Trophoblast cell (in vitro differentiated cells and primary cell): ENCODE measurements at regions not wholly inside any gene's neighbourhood (a gene's known extent, or its start where the extent isn't known, plus 50 kb on each side); places are given as distances from the start of the nearest gene placed in this dataset.

Source experiments
- DNase-seq, 2 donors: peaks; one replicate each; pipeline ENCODE4 v3.0.0-alpha.2; 2016
- H2AFZ ChIP-seq: 2 replicates; pipeline ENCODE4 v1.6.1; 2013; ENCODE audit warnings: low read length, moderate library complexity, mild to moderate bottlenecking; ENCODE audit not compliant: insufficient read depth, poor library complexity
- H2AK5ac ChIP-seq: 2 replicates; pipeline ENCODE4 v1.6.1; 2013; ENCODE audit warnings: mild to moderate bottlenecking, low read length
- H2BK120ac ChIP-seq: 2 replicates; pipeline ENCODE4 v1.6.1; 2013; ENCODE audit warnings: low read length, mild to moderate bottlenecking, moderate library complexity; ENCODE audit not compliant: insufficient read depth, poor library complexity
- H2BK12ac ChIP-seq: 2 replicates; pipeline ENCODE4 v1.6.1; 2013; ENCODE audit warnings: mild to moderate bottlenecking, low read length, moderate library complexity
- H2BK5ac ChIP-seq: 2 replicates; pipeline ENCODE4 v1.6.1; 2013; ENCODE audit warnings: low read length, low read depth, moderate library complexity, mild to moderate bottlenecking; ENCODE audit not compliant: poor library complexity
- H3K14ac ChIP-seq: 2 replicates; pipeline ENCODE4 v1.6.1; 2013; ENCODE audit warnings: mild to moderate bottlenecking, low read length
- H3K18ac ChIP-seq: 2 replicates; pipeline ENCODE4 v1.6.1; 2013; ENCODE audit warnings: mild to moderate bottlenecking, low read length
- H3K23ac ChIP-seq: 2 replicates; pipeline ENCODE4 v1.6.1; 2013; ENCODE audit warnings: low read length
- H3K27ac ChIP-seq: 2 replicates; pipeline ENCODE4 v1.5.1; 2013; ENCODE audit warnings: low read depth, mild to moderate bottlenecking, inconsistent platforms, low read length, moderate library complexity
- H3K27me3 ChIP-seq: 2 replicates; pipeline ENCODE4 v1.6.1; 2013; ENCODE audit warnings: inconsistent platforms, mild to moderate bottlenecking, low read length, moderate library complexity; ENCODE audit not compliant: insufficient read depth
- H3K36me3 ChIP-seq, 2 experiments: 1 replicate in 1 of 2; 2 replicates in 1 of 2; pipeline ENCODE4 v1.6.1; 2013; ENCODE audit warnings: low read length in 2 of 2, mild to moderate bottlenecking in 2 of 2, moderate library complexity in 1 of 2; ENCODE audit not compliant: insufficient read depth in 2 of 2, control insufficient read depth in 1 of 2
- H3K4ac ChIP-seq: 2 replicates; pipeline ENCODE4 v1.6.1; 2013; ENCODE audit warnings: low read depth, mild to moderate bottlenecking, low read length, moderate library complexity
- H3K4me1 ChIP-seq, 2 experiments: 1 replicate in 1 of 2; 2 replicates in 1 of 2; pipeline ENCODE4 v1.6.1; 2013; ENCODE audit warnings: low read length in 2 of 2, mild to moderate bottlenecking in 2 of 2, moderate library complexity in 1 of 2; ENCODE audit not compliant: insufficient read depth in 2 of 2, control insufficient read depth in 1 of 2
- H3K4me2 ChIP-seq: 2 replicates; pipeline ENCODE4 v1.6.1; 2013; ENCODE audit warnings: inconsistent platforms, mild to moderate bottlenecking, low read length, moderate library complexity
- H3K4me3 ChIP-seq: 2 replicates; pipeline ENCODE4 v1.5.1; 2013; ENCODE audit warnings: mild to moderate bottlenecking, low read depth, low read length, inconsistent platforms
- H3K79me1 ChIP-seq: one replicate; pipeline ENCODE4 v1.6.1; 2013; ENCODE audit warnings: low read length
- H3K79me2 ChIP-seq: 2 replicates; pipeline ENCODE4 v1.6.1; 2013; ENCODE audit warnings: low read length, mild to moderate bottlenecking; ENCODE audit not compliant: control insufficient read depth, insufficient read depth, poor library complexity
- H3K9ac ChIP-seq: 2 replicates; pipeline ENCODE4 v1.6.1; 2013; ENCODE audit warnings: mild to moderate bottlenecking, low read length
- H3K9me3 ChIP-seq: 2 replicates; pipeline ENCODE4 v1.6.1; 2013; ENCODE audit warnings: low read depth, mild to moderate bottlenecking, control low read depth, inconsistent platforms, low read length; ENCODE audit not compliant: insufficient read depth
- H4K12ac ChIP-seq: 2 replicates; pipeline ENCODE4 v1.6.1; 2013; ENCODE audit warnings: low read depth, mild to moderate bottlenecking, low read length, moderate library complexity
- H4K8ac ChIP-seq: 2 replicates; pipeline ENCODE4 v1.6.1; 2013; ENCODE audit warnings: low read depth, mild to moderate bottlenecking, low read length, moderate library complexity
- H4K91ac ChIP-seq: one replicate; pipeline ENCODE4 v1.6.1; 2013; ENCODE audit warnings: low read depth, mild to moderate bottlenecking, low read length, moderate library complexity
- WGBS: extraction: QIAGEN DNeasy Blood & Tissue Kit; methylation state at CpG from one replicate; pipeline ENCODE4 v1.1.7; 2013; ENCODE audit warnings: missing lambda C conversion rate; ENCODE audit not compliant: insufficient read length, insufficient coverage; ENCODE audit errors: extremely low coverage; 5-methylcytosine and 5-hydroxymethylcytosine counted together

DNA sequence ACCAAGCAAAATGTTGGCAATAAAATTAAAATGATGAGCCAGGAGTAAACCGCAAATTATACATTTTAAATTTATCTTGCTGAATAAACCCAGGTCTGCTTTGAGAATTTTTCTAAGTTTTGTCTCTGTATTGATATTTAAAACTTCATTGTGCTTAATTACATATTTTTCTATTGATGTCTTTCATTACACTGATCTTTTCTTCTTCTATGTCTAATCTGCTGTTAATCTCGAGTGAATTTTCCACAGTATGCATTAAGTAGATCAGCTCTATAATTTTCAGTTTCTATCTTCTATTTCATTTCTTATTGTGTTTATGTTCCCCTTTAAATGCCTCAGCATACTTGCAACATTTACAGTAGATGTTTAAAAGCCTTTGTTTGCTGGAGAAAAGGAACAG is 918.7 kb downstream of the FAT4 start:
- Histone ChIP-seq H2BK5ac (no peak overlapping the region), H2AFZ (no peak overlapping the region), H4K91ac (no peak overlapping the region), H4K12ac (no peak overlapping the region), H3K9ac (no peak overlapping the region), H3K79me1 (no peaks in the 10 kb centered on the region), H3K4me1 (no peaks in the 10 kb centered on the region), H3K23ac (no peak overlapping the region), H2BK12ac (no peak overlapping the region), H3K36me3 (no peaks in the 10 kb centered on the region), H3K4me2 (no peak overlapping the region), H2BK120ac (no peak overlapping the region), H3K9me3 (no peaks in the 10 kb centered on the region), H3K79me2 (no peaks in the 10 kb centered on the region), H3K14ac (no peak overlapping the region), H4K8ac (no peak overlapping the region), H3K27me3 (no peaks in the 10 kb centered on the region), H3K4ac (no peak overlapping the region), H3K27ac (no peak overlapping the region), H3K4me3 (no peak overlapping the region), H3K18ac (no peak overlapping the region), H2AK5ac (no peak overlapping the region)
- no peak for DNase-seq
- no CpG with 5 or more reads among the region's 2 CpGs for WGBS

DNA sequence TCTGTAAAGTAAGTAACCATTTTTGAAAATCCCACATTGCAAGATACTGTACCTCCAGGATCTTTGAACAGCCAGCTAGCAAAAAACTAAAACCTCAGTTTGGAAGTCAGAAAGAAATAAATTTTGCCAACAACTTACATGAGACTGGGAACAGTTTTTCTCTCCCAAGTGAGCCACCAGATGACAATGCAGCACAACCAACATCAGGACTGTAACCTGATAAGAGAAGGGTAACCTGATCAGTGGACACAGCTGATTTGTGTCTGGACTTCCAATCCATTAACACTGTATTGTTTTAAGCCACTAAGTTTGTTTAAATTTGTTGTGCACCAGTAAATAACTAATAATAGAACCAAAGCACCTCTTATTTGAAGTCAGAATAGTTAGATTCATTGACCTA is 923.3 kb downstream of the FAT4 start:
- H3K9me3 ChIP-seq: no peaks in the 10 kb centered on the region
- no peak overlapping the region for H3K18ac ChIP-seq
- H2BK120ac ChIP-seq: no peak overlapping the region
- H3K27me3 ChIP-seq: no peaks in the 10 kb centered on the region
- no peak overlapping the region for H4K12ac ChIP-seq
- H3K14ac ChIP-seq: no peak overlapping the region
- no peak overlapping the region for H3K9ac ChIP-seq
- H3K4ac ChIP-seq: no peak overlapping the region
- no peak overlapping the region for H2AK5ac ChIP-seq
- no peaks in the 10 kb centered on the region for H3K79me2 ChIP-seq
- DNase-seq: no peak
- no peak overlapping the region for H3K27ac ChIP-seq
- no peaks in the 10 kb centered on the region for H3K36me3 ChIP-seq
- no peak overlapping the region for H3K4me3 ChIP-seq
- peaks cover 0 to 2% of the 10 kb centered on the region in 2 experiments for H3K4me1 ChIP-seq
- no peak overlapping the region for H2BK5ac ChIP-seq
- no peak overlapping the region for H2BK12ac ChIP-seq
- no peak overlapping the region for H4K91ac ChIP-seq
- no peak overlapping the region for H3K4me2 ChIP-seq
- no peak overlapping the region for H4K8ac ChIP-seq
- no peaks in the 10 kb centered on the region for H3K79me1 ChIP-seq
- H2AFZ ChIP-seq: no peak overlapping the region
- no peak overlapping the region for H3K23ac ChIP-seq

DNA sequence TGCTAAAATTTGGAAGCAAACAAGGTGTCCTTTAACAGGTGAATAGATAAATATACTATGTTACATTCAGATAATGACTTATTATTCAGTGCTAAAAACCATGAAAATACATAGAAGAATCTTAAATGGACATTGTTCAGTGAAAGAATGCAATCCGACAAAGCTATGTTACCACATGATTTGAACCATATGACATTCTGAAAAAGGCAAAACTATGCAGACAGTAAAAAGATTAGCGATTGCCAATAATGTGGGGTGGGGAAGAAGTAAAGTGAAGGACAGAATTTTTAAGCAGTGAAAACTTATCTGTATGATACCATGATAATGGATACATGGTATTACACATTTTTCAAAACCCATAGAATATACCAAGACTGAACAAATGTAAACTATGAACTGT is 926.9 kb downstream of the FAT4 start:
- Histone ChIP-seq H3K27ac (no peak overlapping the region), H2AFZ (no peak overlapping the region), H3K4ac (no peak overlapping the region), H3K14ac (no peak overlapping the region), H3K23ac (no peak overlapping the region), H3K27me3 (no peaks in the 10 kb centered on the region), H3K4me3 (no peak overlapping the region), H4K8ac (no peak overlapping the region), H3K9ac (no peak overlapping the region), H3K4me2 (no peak overlapping the region), H4K91ac (no peak overlapping the region), H2BK120ac (no peak overlapping the region), H3K18ac (no peak overlapping the region), H2AK5ac (no peak overlapping the region), H3K79me1 (no peaks in the 10 kb centered on the region), H4K12ac (no peak overlapping the region), H2BK12ac (no peak overlapping the region), H3K79me2 (no peaks in the 10 kb centered on the region), H3K4me1 (peaks cover 0 to 3% of the 10 kb centered on the region in 2 experiments), H3K9me3 (no peaks in the 10 kb centered on the region), H2BK5ac (no peak overlapping the region), H3K36me3 (no peaks in the 10 kb centered on the region)
- no CpG with 5 or more reads among the region's 2 CpGs for WGBS
- no peak for DNase-seq

DNA sequence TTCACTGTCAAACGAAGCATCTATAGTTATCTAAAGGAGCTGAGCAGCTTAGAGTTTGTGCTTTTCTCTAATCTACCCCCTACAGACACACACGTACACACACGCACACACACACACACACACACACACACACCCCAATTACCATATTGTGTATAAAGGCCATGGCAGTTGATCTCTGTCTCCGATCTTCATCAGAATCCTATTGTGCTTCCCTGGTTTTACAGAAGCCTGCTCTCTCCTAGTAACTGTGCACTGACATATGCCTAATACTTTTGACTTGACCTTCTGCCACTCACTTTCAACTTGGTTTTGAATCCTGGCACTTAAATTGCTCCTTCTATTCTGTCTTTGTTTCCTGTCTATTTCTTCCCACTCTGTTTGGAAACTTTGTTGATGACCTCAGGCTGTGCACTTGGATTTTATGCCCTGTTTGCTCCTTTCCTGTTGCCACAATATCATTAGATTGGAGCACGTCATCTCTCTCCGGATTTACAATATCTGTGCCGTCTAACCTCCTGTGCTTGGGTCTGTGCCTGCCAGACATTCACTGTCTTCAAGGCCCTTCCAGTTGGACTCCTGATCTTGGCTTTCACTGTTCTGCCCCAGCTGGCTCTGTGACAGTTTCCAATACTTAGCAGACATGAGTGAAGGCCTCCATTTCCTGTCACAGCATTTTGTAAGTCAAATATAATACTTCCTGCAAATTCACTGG is 928.1 kb downstream of the FAT4 start:
- no peak overlapping the region for H2AK5ac ChIP-seq
- no peaks in the 10 kb centered on the region for H3K36me3 ChIP-seq
- peaks cover 0 to 3% of the 10 kb centered on the region in 2 experiments for H3K4me1 ChIP-seq
- H3K9me3 ChIP-seq: no peaks in the 10 kb centered on the region
- H2AFZ ChIP-seq: no peak overlapping the region
- H3K4me3 ChIP-seq: no peak overlapping the region
- no peak overlapping the region for H4K12ac ChIP-seq
- no peak overlapping the region for H3K23ac ChIP-seq
- H3K9ac ChIP-seq: no peak overlapping the region
- no peak overlapping the region for H3K4ac ChIP-seq
- WGBS: no CpG with 5 or more reads among the region's 7 CpGs
- H3K27me3 ChIP-seq: no peaks in the 10 kb centered on the region
- no peak overlapping the region for H3K4me2 ChIP-seq
- H3K79me1 ChIP-seq: no peaks in the 10 kb centered on the region
- no peak overlapping the region for H4K91ac ChIP-seq
- H3K27ac ChIP-seq: no peak overlapping the region
- no peak overlapping the region for H3K18ac ChIP-seq
- H3K79me2 ChIP-seq: no peaks in the 10 kb centered on the region
- H4K8ac ChIP-seq: no peak overlapping the region
- no peak for DNase-seq
- no peak overlapping the region for H3K14ac ChIP-seq
- no peak overlapping the region for H2BK5ac ChIP-seq
- H2BK12ac ChIP-seq: no peak overlapping the region
- H2BK120ac ChIP-seq: no peak overlapping the region
